ENCODE measurements at regions not wholly inside any gene's neighbourhood (a gene's known extent, or its start where the extent isn't known, plus 50 kb on each side); places are given as distances from the start of the nearest gene placed in this dataset.
"Not testable (repeated sequence)": the region's sequence is repeated elsewhere in the genome, so short reads cannot be mapped to it uniquely, and the experiment has no call there.

GRCh38 chr6:169084557-169084956 lies 169.1 kb downstream of the THBS2 start:
- in situ Hi-C loops (cut with HindIII; ENCODE audit: low sequenced_read_pairs), result not testable (repeated sequence)

- in situ Hi-C loops (cut with HindIII; ENCODE audit: low sequenced_read_pairs), result no loop called here
Observed at GRCh38 chr6:169084067-169084466, 169.6 kb downstream of the THBS2 start.

GRCh38 chr6:169083508-169083874 lies 170.2 kb downstream of the THBS2 start:
- in situ Hi-C loops (cut with HindIII; ENCODE audit: low sequenced_read_pairs), result no loop called here

GRCh38 chr6:169082817-169083507 lies 170.7 kb downstream of the THBS2 start:
- in situ Hi-C loops (cut with HindIII; ENCODE audit: low sequenced_read_pairs), result no loop called here

GRCh38 chr6:169082093-169082492 lies 171.6 kb downstream of the THBS2 start:
- in situ Hi-C loops (cut with HindIII; ENCODE audit: low sequenced_read_pairs), result no loop called here

- in situ Hi-C loops (cut with HindIII; ENCODE audit: low sequenced_read_pairs), result no loop called here
Observed at GRCh38 chr6:169081248-169081647, 172.4 kb downstream of the THBS2 start.

GRCh38 chr6:169079650-169080049 lies 174.0 kb downstream of the THBS2 start:
- in situ Hi-C loops (cut with HindIII; ENCODE audit: low sequenced_read_pairs), result no loop called here

GRCh38 chr6:169078399-169079145 lies 175.1 kb downstream of the THBS2 start:
- in situ Hi-C loops (cut with HindIII; ENCODE audit: low sequenced_read_pairs), result no loop called here

- in situ Hi-C loops (cut with HindIII; ENCODE audit: low sequenced_read_pairs), result no loop called here
Observed at GRCh38 chr6:169075915-169076654, 177.6 kb downstream of the THBS2 start.

GRCh38 chr6:169075211-169075914 lies 178.3 kb downstream of the THBS2 start:
- in situ Hi-C loops (cut with HindIII; ENCODE audit: low sequenced_read_pairs), result no loop called here

GRCh38 chr6:169074526-169074925 lies 179.1 kb downstream of the THBS2 start:
- in situ Hi-C loops (cut with HindIII; ENCODE audit: low sequenced_read_pairs), result no loop called here

GRCh38 chr6:169073311-169073710 lies 180.3 kb downstream of the THBS2 start:
- in situ Hi-C loops (cut with HindIII; ENCODE audit: low sequenced_read_pairs), result no loop called here

GRCh38 chr6:169072127-169073042 lies 181.3 kb downstream of the THBS2 start:
- in situ Hi-C loops (cut with HindIII; ENCODE audit: low sequenced_read_pairs), result no loop called here

GRCh38 chr6:169071394-169071793 lies 182.3 kb downstream of the THBS2 start:
- in situ Hi-C loops (cut with HindIII; ENCODE audit: low sequenced_read_pairs), result no loop called here

- in situ Hi-C loops (cut with HindIII; ENCODE audit: low sequenced_read_pairs), result no loop called here
Observed at GRCh38 chr6:169070506-169071176, 183.0 kb downstream of the THBS2 start.

- in situ Hi-C loops (cut with HindIII; ENCODE audit: low sequenced_read_pairs), result no loop called here
Observed at GRCh38 chr6:169069356-169069755, 184.3 kb downstream of the THBS2 start.

- in situ Hi-C loops (cut with HindIII; ENCODE audit: low sequenced_read_pairs), result no loop called here
Observed at GRCh38 chr6:169064194-169064593, 189.5 kb downstream of the THBS2 start.

- in situ Hi-C loops (cut with HindIII; ENCODE audit: low sequenced_read_pairs), result no loop called here
Observed at GRCh38 chr6:169062272-169062671, 191.4 kb downstream of the THBS2 start.

- in situ Hi-C loops (cut with HindIII; ENCODE audit: low sequenced_read_pairs), result no loop called here
Observed at GRCh38 chr6:169058634-169059033, 195.0 kb downstream of the THBS2 start.

GRCh38 chr6:169052462-169052861 lies 201.2 kb downstream of the THBS2 start:
- in situ Hi-C loops (cut with HindIII; ENCODE audit: low sequenced_read_pairs), result no loop called here
